ENCODE measurements at regions not wholly inside any gene's neighbourhood (a gene's known extent, or its start where the extent isn't known, plus 50 kb on each side); places are given as distances from the start of the nearest gene placed in this dataset.
"Not testable (repeated sequence)": the region's sequence is repeated elsewhere in the genome, so short reads cannot be mapped to it uniquely, and the experiment has no call there.

- H3K27ac ChIP-seq (ENCODE audit: low read depth in 2 of 2, low read length in 2 of 2) = no peak overlapping the region
- no peaks in the 10 kb centered on the region for H3K9me3 ChIP-seq (ENCODE audit: control insufficient read depth in 2 of 3, insufficient read depth in 1 of 3, low read length in 3 of 3)
- TF ChIP-seq, protein P1, sequence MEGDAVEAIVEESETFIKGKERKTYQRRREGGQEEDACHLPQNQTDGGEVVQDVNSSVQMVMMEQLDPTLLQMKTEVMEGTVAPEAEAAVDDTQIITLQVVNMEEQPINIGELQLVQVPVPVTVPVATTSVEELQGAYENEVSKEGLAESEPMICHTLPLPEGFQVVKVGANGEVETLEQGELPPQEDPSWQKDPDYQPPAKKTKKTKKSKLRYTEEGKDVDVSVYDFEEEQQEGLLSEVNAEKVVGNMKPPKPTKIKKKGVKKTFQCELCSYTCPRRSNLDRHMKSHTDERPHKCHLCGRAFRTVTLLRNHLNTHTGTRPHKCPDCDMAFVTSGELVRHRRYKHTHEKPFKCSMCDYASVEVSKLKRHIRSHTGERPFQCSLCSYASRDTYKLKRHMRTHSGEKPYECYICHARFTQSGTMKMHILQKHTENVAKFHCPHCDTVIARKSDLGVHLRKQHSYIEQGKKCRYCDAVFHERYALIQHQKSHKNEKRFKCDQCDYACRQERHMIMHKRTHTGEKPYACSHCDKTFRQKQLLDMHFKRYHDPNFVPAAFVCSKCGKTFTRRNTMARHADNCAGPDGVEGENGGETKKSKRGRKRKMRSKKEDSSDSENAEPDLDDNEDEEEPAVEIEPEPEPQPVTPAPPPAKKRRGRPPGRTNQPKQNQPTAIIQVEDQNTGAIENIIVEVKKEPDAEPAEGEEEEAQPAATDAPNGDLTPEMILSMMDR (IDR thresholded peaks at IDR 0.05; ENCODE audit: borderline replicate concordance, extremely low read depth, insufficient read depth) = no peak
- intact Hi-C loops (cut with DNase I) = no loop called here
- FAIRE-seq (no peak), DNase-seq (no peak)
- no peak overlapping the region for H3K4me3 ChIP-seq (ENCODE audit: low read length in 3 of 3)
- no peak overlapping the region for H3K9ac ChIP-seq (ENCODE audit: low read length in 3 of 3)
- H3K27me3 ChIP-seq (ENCODE audit: control insufficient read depth, insufficient read depth, low read length) = no peaks in the 10 kb centered on the region
- no peaks in the 10 kb centered on the region for H3K4me1 ChIP-seq (ENCODE audit: control insufficient read depth in 2 of 3, insufficient read depth in 2 of 3, low read depth in 1 of 3, low read length in 3 of 3)
- H3K36me3 ChIP-seq (ENCODE audit: control insufficient read depth in 2 of 3, insufficient read depth in 3 of 3, low read length in 3 of 3) = no peaks in the 10 kb centered on the region
These were observed 236.1 kb downstream of the MEF2C start for GRCh38 chr5:88646866-88647265.

GRCh38 chr5:88644676-88645075, 238.3 kb downstream of the MEF2C start:
- TF ChIP-seq, protein P1 (IDR thresholded peaks at IDR 0.05; ENCODE audit: borderline replicate concordance, extremely low read depth, insufficient read depth) = no peak
- H3K27ac ChIP-seq (ENCODE audit: low read depth in 2 of 2, low read length in 2 of 2) = no peak overlapping the region
- H3K36me3 ChIP-seq (ENCODE audit: control insufficient read depth in 2 of 3, insufficient read depth in 3 of 3, low read length in 3 of 3) = no peaks in the 10 kb centered on the region
- no peaks in the 10 kb centered on the region for H3K4me1 ChIP-seq (ENCODE audit: control insufficient read depth in 2 of 3, insufficient read depth in 2 of 3, low read depth in 1 of 3, low read length in 3 of 3)
- H3K9me3 ChIP-seq (ENCODE audit: control insufficient read depth in 2 of 3, insufficient read depth in 1 of 3, low read length in 3 of 3) = no peaks in the 10 kb centered on the region
- intact Hi-C loops (cut with DNase I) = no loop called here
- no peaks in the 10 kb centered on the region for H3K27me3 ChIP-seq (ENCODE audit: control insufficient read depth, insufficient read depth, low read length)
- FAIRE-seq (no peak), DNase-seq (no peak)
- H3K9ac ChIP-seq (ENCODE audit: low read length in 3 of 3) = no peak overlapping the region
- no peak overlapping the region for H3K4me3 ChIP-seq (ENCODE audit: low read length in 3 of 3)

GRCh38 chr5:88643315-88643714, 239.7 kb downstream of the MEF2C start:
- Histone ChIP-seq H3K9ac (ENCODE audit: low read length in 3 of 3) (no peak overlapping the region), H3K27ac (ENCODE audit: low read depth in 2 of 2, low read length in 2 of 2) (no peak overlapping the region), H3K27me3 (ENCODE audit: control insufficient read depth, insufficient read depth, low read length) (no peaks in the 10 kb centered on the region), H3K36me3 (ENCODE audit: control insufficient read depth in 2 of 3, insufficient read depth in 3 of 3, low read length in 3 of 3) (no peaks in the 10 kb centered on the region), H3K9me3 (ENCODE audit: control insufficient read depth in 2 of 3, insufficient read depth in 1 of 3, low read length in 3 of 3) (no peaks in the 10 kb centered on the region), H3K4me3 (ENCODE audit: low read length in 3 of 3) (no peak overlapping the region), H3K4me1 (ENCODE audit: control insufficient read depth in 2 of 3, insufficient read depth in 2 of 3, low read depth in 1 of 3, low read length in 3 of 3) (no peaks in the 10 kb centered on the region)
- TF ChIP-seq, protein P1 (IDR thresholded peaks at IDR 0.05; ENCODE audit: borderline replicate concordance, extremely low read depth, insufficient read depth) = no peak
- FAIRE-seq (peak; percentile 19), DNase-seq (no peak)
- intact Hi-C loops (cut with DNase I) = no loop called here

DNA sequence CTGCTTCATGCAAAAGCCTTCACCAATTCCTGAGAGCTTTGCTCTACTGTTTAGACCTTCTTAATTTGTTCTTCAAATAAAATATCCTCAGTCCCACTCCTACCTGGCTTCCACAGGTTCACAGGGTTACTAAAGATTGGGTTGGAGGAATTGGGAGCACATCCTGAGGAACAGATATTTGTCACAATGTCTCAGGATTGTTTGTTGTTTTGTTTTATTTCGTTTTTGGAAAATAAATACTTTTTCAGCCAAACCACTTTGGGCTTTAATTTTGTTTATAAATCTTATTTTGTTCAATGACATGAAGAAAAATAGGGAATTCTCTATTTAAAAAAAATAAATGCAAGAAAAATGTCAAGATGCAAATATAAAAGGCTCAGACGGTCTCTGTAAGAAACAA, 249.0 kb downstream of the MEF2C start:
- no peaks in the 10 kb centered on the region for H3K9me3 ChIP-seq (ENCODE audit: control insufficient read depth in 2 of 3, insufficient read depth in 1 of 3, low read length in 3 of 3)
- no peaks in the 10 kb centered on the region for H3K27me3 ChIP-seq (ENCODE audit: control insufficient read depth, insufficient read depth, low read length)
- H3K27ac ChIP-seq (ENCODE audit: low read depth in 2 of 2, low read length in 2 of 2) = no peak overlapping the region
- no peak overlapping the region for H3K4me3 ChIP-seq (ENCODE audit: low read length in 3 of 3)
- no peak overlapping the region for H3K9ac ChIP-seq (ENCODE audit: low read length in 3 of 3)
- DNase-seq (no peak), FAIRE-seq (no peak)
- H3K4me1 ChIP-seq (ENCODE audit: control insufficient read depth in 2 of 3, insufficient read depth in 2 of 3, low read depth in 1 of 3, low read length in 3 of 3) = no peaks in the 10 kb centered on the region
- TF ChIP-seq, protein P1 (IDR thresholded peaks at IDR 0.05; ENCODE audit: borderline replicate concordance, extremely low read depth, insufficient read depth) = no peak
- intact Hi-C loops (cut with DNase I) = no loop called here
- H3K36me3 ChIP-seq (ENCODE audit: control insufficient read depth in 2 of 3, insufficient read depth in 3 of 3, low read length in 3 of 3) = no peaks in the 10 kb centered on the region

DNA sequence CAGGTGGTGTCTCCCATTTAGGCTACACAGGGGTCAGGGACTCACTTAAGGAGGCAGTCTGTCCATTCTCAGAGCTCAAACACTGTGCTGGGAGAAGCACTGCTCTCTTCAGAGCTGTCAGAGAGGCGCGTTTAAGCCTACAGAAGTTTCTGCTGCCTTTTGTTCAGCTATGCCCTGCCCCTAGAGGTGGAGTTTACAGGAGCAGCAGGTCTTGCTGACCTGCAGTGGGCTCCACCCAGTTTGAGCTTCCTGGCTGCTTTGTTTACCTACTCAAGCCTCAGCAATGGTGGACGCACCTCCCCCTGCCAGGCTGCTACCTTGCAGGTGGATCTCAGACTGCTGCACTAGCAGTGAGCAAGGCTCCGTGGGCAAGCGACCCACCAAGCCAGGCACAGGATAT, 260.1 kb downstream of the MEF2C start:
- H3K36me3 ChIP-seq (ENCODE audit: control insufficient read depth in 2 of 3, insufficient read depth in 3 of 3, low read length in 3 of 3); H3K4me3 ChIP-seq (ENCODE audit: low read length in 3 of 3); H3K27me3 ChIP-seq (ENCODE audit: control insufficient read depth, insufficient read depth, low read length); H3K9me3 ChIP-seq (ENCODE audit: control insufficient read depth in 2 of 3, insufficient read depth in 1 of 3, low read length in 3 of 3); FAIRE-seq; H3K27ac ChIP-seq (ENCODE audit: low read depth in 2 of 2, low read length in 2 of 2); intact Hi-C loops (cut with DNase I); H3K4me1 ChIP-seq (ENCODE audit: control insufficient read depth in 2 of 3, insufficient read depth in 2 of 3, low read depth in 1 of 3, low read length in 3 of 3); DNase-seq; H3K9ac ChIP-seq (ENCODE audit: low read length in 3 of 3): not testable (repeated sequence)

GRCh38 chr5:88615767-88616166, 267.2 kb downstream of the MEF2C start:
- H3K4me3 ChIP-seq (ENCODE audit: low read length in 3 of 3); H3K27me3 ChIP-seq (ENCODE audit: control insufficient read depth, insufficient read depth, low read length); FAIRE-seq; H3K27ac ChIP-seq (ENCODE audit: low read depth in 2 of 2, low read length in 2 of 2); H3K9me3 ChIP-seq (ENCODE audit: control insufficient read depth in 2 of 3, insufficient read depth in 1 of 3, low read length in 3 of 3); intact Hi-C loops (cut with DNase I); H3K36me3 ChIP-seq (ENCODE audit: control insufficient read depth in 2 of 3, insufficient read depth in 3 of 3, low read length in 3 of 3); H3K9ac ChIP-seq (ENCODE audit: low read length in 3 of 3); DNase-seq; H3K4me1 ChIP-seq (ENCODE audit: control insufficient read depth in 2 of 3, insufficient read depth in 2 of 3, low read depth in 1 of 3, low read length in 3 of 3): not testable (repeated sequence)
